A549 (cell line): ENCODE measurements at regions not wholly inside any gene's neighbourhood (a gene's known extent, or its start where the extent isn't known, plus 50 kb on each side); places are given as distances from the start of the nearest gene placed in this dataset.

ENCODE experiments used
- ATAC-seq, 2 experiments: fragments of 200-7000 bp in 1 of 2; fragments of >200 bp in 1 of 2; cut with Nextera tagmentation in 1 of 2; cut with Tn5 transposase in 1 of 2; 3 replicates each; pipeline versions ENCODE4 v1.8.0 to v1.9.1; 2018 to 2020; ENCODE audit warnings: mild to moderate bottlenecking in 1 of 2, moderate library complexity in 1 of 2
- CTCF ChIA-PET: fragments of 300-600 bp; sonication (Branson Sonifier 250); formaldehyde crosslinking; extraction: SDS; loops from one replicate; lab custom pipeline; 2021; ENCODE audit warnings: antibody characterized with exemption, inconsistent platforms; lab: Yijun Ruan, JAX
- POLR2A ChIA-PET: fragments of 350-600 bp; formaldehyde crosslinking; extraction: SDS; loops from one replicate; lab custom pipeline; 2021; ENCODE audit warnings: antibody characterized with exemption, inconsistent platforms; lab: Yijun Ruan, JAX
- DNase-seq, 2 experiments: peaks; one replicate each; pipeline versions ENCODE4 v3.0.0 to v3.0.0-alpha.2; 2011 to 2016; ENCODE audit warnings: low read depth in 1 of 2, low spot score in 1 of 2
- FAIRE-seq: peaks from 2 replicates; lab custom pipeline; 2011; peaks lifted over from hg19 to GRCh38; lab: Jason Lieb, UNC
- H3K27ac ChIP-seq, 2 experiments: fragments of >200 bp; sonication (Bioruptor Twin); formaldehyde crosslinking; 3 replicates each; pipeline ENCODE4 v1.5.1; 2016 to 2017
- H3K4me1 ChIP-seq: fragments of >200 bp; sonication (Bioruptor Twin); formaldehyde crosslinking; 3 replicates; pipeline ENCODE4 v1.6.1; 2016
- H3K4me2 ChIP-seq: fragments of >200 bp; sonication (Bioruptor Twin); formaldehyde crosslinking; 3 replicates; pipeline ENCODE4 v1.6.1; 2016
- H3K4me3 ChIP-seq: fragments of >200 bp; sonication (Bioruptor Twin); formaldehyde crosslinking; 3 replicates; pipeline ENCODE4 v1.5.1; 2016
- H3K9me3 ChIP-seq: fragments of >200 bp; sonication (Bioruptor Twin); formaldehyde crosslinking; 3 replicates; pipeline ENCODE4 v1.6.1; 2016
- CBX2 ChIP-seq: fragments of 200-600 bp; sonication (generic); IDR thresholded peaks from 2 replicates; pipeline ENCODE4 v1.6.1; 2016; ENCODE audit warnings: low read depth, mild to moderate bottlenecking, borderline replicate concordance
- CBX8 ChIP-seq: fragments of 200-600 bp; sonication (generic); IDR thresholded peaks from 2 replicates; pipeline ENCODE4 v1.6.1; 2016
- CHD2 ChIP-seq: fragments of 150-350 bp; IDR thresholded peaks from 2 replicates; pipeline ENCODE4 v1.6.1; 2014; ENCODE audit warnings: low read length; ENCODE audit not compliant: partially characterized antibody
- CHD4 ChIP-seq: fragments of 200-600 bp; sonication (generic); IDR thresholded peaks from 2 replicates; pipeline ENCODE4 v1.6.1; 2016; ENCODE audit warnings: antibody characterized with exemption, mild to moderate bottlenecking, borderline replicate concordance
- EHF ChIP-seq: fragments of 250-450 bp; sonication (Bioruptor Pico); IDR thresholded peaks from 2 replicates; pipeline ENCODE4 v1.5.0; 2020; ENCODE audit warnings: mild to moderate bottlenecking
- EHMT2 ChIP-seq: fragments of 200-600 bp; sonication (generic); IDR thresholded peaks from 2 replicates; pipeline ENCODE4 v1.6.1; 2016; ENCODE audit warnings: antibody characterized with exemption, low read depth, mild to moderate bottlenecking, moderate library complexity
- ELK1 ChIP-seq: fragments of 150-350 bp; IDR thresholded peaks from 2 replicates; pipeline ENCODE4 v1.6.1; 2014; ENCODE audit warnings: low read depth, mild to moderate bottlenecking, low read length
- ESRRA ChIP-seq: fragments of 150-350 bp; IDR thresholded peaks from 2 replicates; pipeline ENCODE4 v1.6.1; 2014; ENCODE audit warnings: mild to moderate bottlenecking, low read length, borderline replicate concordance
- GATA3 ChIP-seq: IDR thresholded peaks from 2 replicates; pipeline ENCODE4 v1.6.1; 2012; ENCODE audit warnings: borderline replicate concordance
- HDAC2 ChIP-seq: fragments of 200-600 bp; sonication (generic); IDR thresholded peaks from 2 replicates; pipeline ENCODE4 v1.6.1; 2016
- HEYL ChIP-seq: fragments of 250-450 bp; sonication (Bioruptor Pico); IDR thresholded peaks from 2 replicates; pipeline ENCODE4 v1.8.0; 2021; ENCODE audit warnings: mild to moderate bottlenecking, moderate library complexity
- HMGXB4 ChIP-seq: fragments of 250-450 bp; sonication (Bioruptor Pico); IDR thresholded peaks from 2 replicates; pipeline ENCODE4 v1.5.0; 2021; ENCODE audit warnings: mild to moderate bottlenecking, moderate library complexity, borderline replicate concordance
- HOXB5 ChIP-seq: fragments of 250-450 bp; sonication (Bioruptor Pico); IDR thresholded peaks from 2 replicates; pipeline ENCODE4 v1.5.0; 2020; ENCODE audit warnings: mild to moderate bottlenecking, moderate library complexity
- JUN ChIP-seq, 2 experiments: fragments of >200 bp; sonication (Bioruptor Twin); formaldehyde crosslinking; IDR thresholded peaks; 2 replicates in 1 of 2; 3 replicates in 1 of 2; pipeline ENCODE4 v1.6.1; 2016 to 2017
- MAFK ChIP-seq: fragments of 450-650 bp; IDR thresholded peaks from 2 replicates; pipeline ENCODE4 v1.6.1; 2014; ENCODE audit not compliant: partially characterized antibody
- MAZ ChIP-seq: fragments of 150-350 bp; IDR thresholded peaks from 2 replicates; pipeline ENCODE4 v1.6.1; 2014; ENCODE audit warnings: antibody characterized with exemption, low read depth, low read length, borderline replicate concordance
- MYC ChIP-seq: IDR thresholded peaks from 2 replicates; pipeline ENCODE4 v1.6.1; 2012; ENCODE audit warnings: mild to moderate bottlenecking, inconsistent platforms, low read length, improper control_type of control experiment, borderline replicate concordance
- NFE2L2 ChIP-seq: fragments of 150-350 bp; conservative IDR thresholded peaks from 2 replicates; pipeline ENCODE4 v1.6.1; 2014; ENCODE audit warnings: low read length
- RAD21 ChIP-seq, 2 experiments: fragments of >200 bp in 1 of 2; sonication (Bioruptor Twin) in 1 of 2; formaldehyde crosslinking in 1 of 2; IDR thresholded peaks in 1 of 2; conservative IDR thresholded peaks in 1 of 2; 2 replicates in 1 of 2; 3 replicates in 1 of 2; pipeline ENCODE4 v1.6.1; 2012 to 2018; ENCODE audit warnings: inconsistent platforms in 1 of 2
- REST ChIP-seq: fragments of 200-600 bp; sonication (generic); IDR thresholded peaks from 2 replicates; pipeline ENCODE4 v1.6.1; 2016; ENCODE audit warnings: antibody characterized with exemption, mild to moderate bottlenecking, moderate library complexity
- RFX5 ChIP-seq: fragments of 450-650 bp; IDR thresholded peaks from 2 replicates; pipeline ENCODE4 v1.7.1; 2014; ENCODE audit warnings: antibody characterized with exemption, mild to moderate bottlenecking, moderate library complexity
- RNF2 ChIP-seq: fragments of 200-600 bp; sonication (generic); IDR thresholded peaks from 2 replicates; pipeline ENCODE4 v1.6.1; 2016; ENCODE audit warnings: low read depth, mild to moderate bottlenecking, antibody characterized with exemption, moderate library complexity, borderline replicate concordance
- SMC3 ChIP-seq: fragments of >200 bp; sonication (Bioruptor Twin); formaldehyde crosslinking; IDR thresholded peaks from 3 replicates; pipeline ENCODE4 v1.6.1; 2018; ENCODE audit warnings: inconsistent platforms
- TFCP2L1 ChIP-seq: fragments of 250-450 bp; sonication (Bioruptor Pico); IDR thresholded peaks from 2 replicates; pipeline ENCODE4 v1.5.0; 2021; ENCODE audit warnings: mild to moderate bottlenecking
- TP53 ChIP-seq: fragments of 250-450 bp; sonication (Bioruptor Pico); IDR thresholded peaks from 2 replicates; pipeline ENCODE4 v1.5.0; 2021; ENCODE audit warnings: mild to moderate bottlenecking, moderate library complexity
- ZFP36 ChIP-seq: fragments of 450-650 bp; IDR thresholded peaks from 2 replicates; pipeline ENCODE4 v1.6.1; 2014; ENCODE audit warnings: borderline replicate concordance; ENCODE audit not compliant: partially characterized antibody
- ZSCAN20 ChIP-seq: fragments of 250-450 bp; sonication (Bioruptor Pico); IDR thresholded peaks from 2 replicates; pipeline ENCODE4 v1.8.0; 2022; ENCODE audit warnings: mild to moderate bottlenecking, moderate library complexity
- WGBS: methylation state at CpG from one replicate; pipeline ENCODE4 v1.1.6; 2017; ENCODE audit errors: missing lambda C conversion rate; 5-methylcytosine and 5-hydroxymethylcytosine counted together
- TF ChIP-seq, protein P1 (sequence below): fragments of >200 bp; sonication (Bioruptor Twin); formaldehyde crosslinking; IDR thresholded peaks from 3 replicates; pipeline ENCODE4 v1.6.1; 2016

DNA sequence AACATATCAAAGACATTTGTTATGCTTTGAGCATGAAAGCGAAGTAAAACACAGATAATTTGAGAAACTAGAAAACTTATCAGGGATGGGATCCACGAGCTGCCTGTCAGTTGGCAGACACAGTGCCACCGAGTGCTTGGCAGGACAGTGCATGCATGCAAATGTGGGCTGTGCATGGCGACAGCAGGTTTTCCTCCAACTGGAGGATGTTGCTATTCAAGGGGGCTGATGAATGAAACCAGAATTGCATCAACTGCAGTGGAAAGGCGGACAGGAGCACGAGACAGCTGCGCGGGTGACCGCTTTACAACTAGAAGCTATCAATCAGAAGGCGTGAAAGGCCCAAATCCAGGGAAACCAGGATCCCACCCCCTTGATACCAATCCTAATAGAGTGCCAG is 244.3 kb downstream of the NR2F2 start:
- 40% methylated on average over 10 of the region's 10 CpGs for WGBS
- no peaks in the 10 kb centered on the region for H3K4me1 ChIP-seq
- no peak overlapping the region for H3K4me2 ChIP-seq
- H3K4me3 ChIP-seq = no peak overlapping the region
- CTCF ChIA-PET = no interaction called here
- TF ChIP-seq CBX2 = no peak
- TF ChIP-seq NFE2L2 = no peak
- no peak for TF ChIP-seq MAFK
- TF ChIP-seq TP53 (CRISPR knock-in tag) = no peak
- no peaks in the 10 kb centered on the region for H3K9me3 ChIP-seq
- no peak for ATAC-seq
- no peak for FAIRE-seq
- H3K27ac ChIP-seq = no peak overlapping the region
- POLR2A ChIA-PET = no interaction called here
- no peak for DNase-seq

GRCh38 chr15:96576596-96576995 is 246.1 kb downstream of the NR2F2 start:
- FAIRE-seq = no peak
- no peaks in the 10 kb centered on the region for H3K4me1 ChIP-seq
- no peak overlapping the region for H3K27ac ChIP-seq
- no peak for DNase-seq
- TF ChIP-seq MYC = no peak
- TF ChIP-seq, protein P1, sequence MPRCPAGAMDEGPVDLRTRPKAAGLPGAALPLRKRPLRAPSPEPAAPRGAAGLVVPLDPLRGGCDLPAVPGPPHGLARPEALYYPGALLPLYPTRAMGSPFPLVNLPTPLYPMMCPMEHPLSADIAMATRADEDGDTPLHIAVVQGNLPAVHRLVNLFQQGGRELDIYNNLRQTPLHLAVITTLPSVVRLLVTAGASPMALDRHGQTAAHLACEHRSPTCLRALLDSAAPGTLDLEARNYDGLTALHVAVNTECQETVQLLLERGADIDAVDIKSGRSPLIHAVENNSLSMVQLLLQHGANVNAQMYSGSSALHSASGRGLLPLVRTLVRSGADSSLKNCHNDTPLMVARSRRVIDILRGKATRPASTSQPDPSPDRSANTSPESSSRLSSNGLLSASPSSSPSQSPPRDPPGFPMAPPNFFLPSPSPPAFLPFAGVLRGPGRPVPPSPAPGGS = no peak
- no peak for TF ChIP-seq SMC3
- no peak for TF ChIP-seq HOXB5 (CRISPR knock-in tag)
- no peak for TF ChIP-seq ZFP36
- no peak for TF ChIP-seq CBX2
- TF ChIP-seq RNF2 = no peak
- TF ChIP-seq CHD2 = no peak
- TF ChIP-seq ELK1 = no peak
- 8% methylated on average over 6 of the region's 6 CpGs for WGBS
- no peak for ATAC-seq
- ChIA-PET POLR2A (no interaction called here), CTCF (no interaction called here)
- H3K9me3 ChIP-seq = no peaks in the 10 kb centered on the region
- no peak overlapping the region for H3K4me3 ChIP-seq
- no peak overlapping the region for H3K4me2 ChIP-seq

GRCh38 chr15:96578393-96578792 is 247.9 kb downstream of the NR2F2 start:
- no peak overlapping the region for H3K4me2 ChIP-seq
- no peak for TF ChIP-seq ZSCAN20 (CRISPR knock-in tag)
- TF ChIP-seq MAFK = no peak
- TF ChIP-seq JUN (IDR thresholded peaks at IDR 0.05) = no peak
- no peak for TF ChIP-seq HMGXB4 (CRISPR knock-in tag)
- TF ChIP-seq CHD4 = no peak
- no peak for TF ChIP-seq ESRRA
- no peak for TF ChIP-seq SMC3
- TF ChIP-seq HEYL (CRISPR knock-in tag) = no peak
- TF ChIP-seq MAZ = no peak
- no peak for TF ChIP-seq GATA3
- no peak for TF ChIP-seq REST
- TF ChIP-seq TFCP2L1 = no peak
- TF ChIP-seq CBX8 = no peak
- no peak for TF ChIP-seq EHMT2
- TF ChIP-seq EHF (CRISPR knock-in tag) = no peak
- TF ChIP-seq RFX5 = no peak
- no peak for TF ChIP-seq HDAC2
- TF ChIP-seq CHD2 = no peak
- no peak for TF ChIP-seq RNF2
- TF ChIP-seq RAD21 (conservative IDR thresholded peaks at IDR 0.05 in 1 of 2, IDR thresholded peaks at IDR 0.05 in 1 of 2) = no peak
- 2% methylated on average over 5 of the region's 5 CpGs for WGBS
- H3K4me1 ChIP-seq = no peaks in the 10 kb centered on the region
- POLR2A ChIA-PET = no interaction called here
- H3K27ac ChIP-seq = no peak overlapping the region
- no peaks in the 10 kb centered on the region for H3K9me3 ChIP-seq
- no peak overlapping the region for H3K4me3 ChIP-seq
- CTCF ChIA-PET = interaction anchor here (2.1 kb wide), 1 partner anchor 10 kb away, joined by 5 read pairs; no protein-coding TSS in a partner anchor
- FAIRE-seq (no peak), DNase-seq (no peak), ATAC-seq (no peak)
